Lower lobe of right lung (tissue), 2 donors: ENCODE measurements at regions not wholly inside any gene's neighbourhood (a gene's known extent, or its start where the extent isn't known, plus 50 kb on each side); places are given as distances from the start of the nearest gene placed in this dataset.
A peak's percentile ranks its signal among the peaks of the same experiment; 100 is the strongest.
"Not testable (repeated sequence)": the region's sequence is repeated elsewhere in the genome, so short reads cannot be mapped to it uniquely, and the experiment has no call there.

Experiments
- ATAC-seq, 2 donors: fragments of 200-7000 bp; cut with Tn5 transposase; one replicate each; pipeline ENCODE4 v1.9.1; 2020 to 2022; ENCODE audit warnings: mild to moderate bottlenecking in 2 of 2, moderate library complexity in 2 of 2
- DNase-seq: peaks from one replicate; pipeline ENCODE4 v3.0.0-alpha.2; 2020
- H3K27ac ChIP-seq: fragments of 200-600 bp; one replicate; pipeline ENCODE4 v1.8.0; 2022
- H3K27me3 ChIP-seq: fragments of 200-600 bp; one replicate; pipeline ENCODE4 v1.8.0; 2022; ENCODE audit warnings: low read depth
- H3K36me3 ChIP-seq: fragments of 200-600 bp; one replicate; pipeline ENCODE4 v1.8.0; 2022; ENCODE audit warnings: mild to moderate bottlenecking
- H3K4me1 ChIP-seq: fragments of 200-600 bp; one replicate; pipeline ENCODE4 v1.8.0; 2022
- H3K4me3 ChIP-seq: fragments of 200-600 bp; one replicate; pipeline ENCODE4 v1.8.0; 2022; ENCODE audit warnings: mild to moderate bottlenecking
- H3K9me3 ChIP-seq: fragments of 200-600 bp; one replicate; pipeline ENCODE4 v1.8.0; 2022
- intact Hi-C: fragments of 100-400 bp; cut with DNase I; formaldehyde crosslinking; loops from one replicate; pipeline ENCODE4 v1.11.0; 2022
- TF ChIP-seq, protein P1 (sequence below): fragments of 200-600 bp; IDR thresholded peaks from one replicate; pipeline ENCODE4 v1.8.0; 2022; ENCODE audit warnings: antibody characterized with exemption, mild to moderate bottlenecking
- donor health status: DM: no; HTN: yes; CAD: no; lungs with severe emphysema.

DNA sequence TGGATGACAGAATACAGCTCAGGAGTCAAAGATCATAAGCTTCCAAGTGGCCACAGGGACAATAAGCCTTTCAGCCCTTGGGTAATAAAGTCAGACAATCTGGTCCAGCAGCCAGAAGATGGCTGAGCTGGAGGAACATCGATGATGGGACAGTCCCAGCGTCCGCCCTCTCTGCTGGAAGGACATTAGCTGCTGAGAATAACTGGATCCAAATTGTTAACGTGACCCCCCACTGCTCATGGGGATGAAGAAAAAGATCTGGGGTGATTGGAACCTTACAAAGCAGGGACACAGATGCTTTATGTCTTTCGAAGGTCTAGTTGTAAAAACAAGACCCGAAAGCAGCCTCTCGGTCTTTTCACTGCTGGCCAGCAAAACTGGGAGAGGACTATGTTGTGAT is 71.0 kb downstream of the IGLL5 start:
- TF ChIP-seq, protein P1, sequence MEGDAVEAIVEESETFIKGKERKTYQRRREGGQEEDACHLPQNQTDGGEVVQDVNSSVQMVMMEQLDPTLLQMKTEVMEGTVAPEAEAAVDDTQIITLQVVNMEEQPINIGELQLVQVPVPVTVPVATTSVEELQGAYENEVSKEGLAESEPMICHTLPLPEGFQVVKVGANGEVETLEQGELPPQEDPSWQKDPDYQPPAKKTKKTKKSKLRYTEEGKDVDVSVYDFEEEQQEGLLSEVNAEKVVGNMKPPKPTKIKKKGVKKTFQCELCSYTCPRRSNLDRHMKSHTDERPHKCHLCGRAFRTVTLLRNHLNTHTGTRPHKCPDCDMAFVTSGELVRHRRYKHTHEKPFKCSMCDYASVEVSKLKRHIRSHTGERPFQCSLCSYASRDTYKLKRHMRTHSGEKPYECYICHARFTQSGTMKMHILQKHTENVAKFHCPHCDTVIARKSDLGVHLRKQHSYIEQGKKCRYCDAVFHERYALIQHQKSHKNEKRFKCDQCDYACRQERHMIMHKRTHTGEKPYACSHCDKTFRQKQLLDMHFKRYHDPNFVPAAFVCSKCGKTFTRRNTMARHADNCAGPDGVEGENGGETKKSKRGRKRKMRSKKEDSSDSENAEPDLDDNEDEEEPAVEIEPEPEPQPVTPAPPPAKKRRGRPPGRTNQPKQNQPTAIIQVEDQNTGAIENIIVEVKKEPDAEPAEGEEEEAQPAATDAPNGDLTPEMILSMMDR: no peak
- Histone ChIP-seq H3K4me1 (no peaks in the 10 kb centered on the region), H3K27ac (no peak overlapping the region), H3K9me3 (peaks cover 10% of the 10 kb centered on the region), H3K36me3 (no peaks in the 10 kb centered on the region), H3K27me3 (peaks cover 24% of the 10 kb centered on the region), H3K4me3 (no peak overlapping the region)
- ATAC-seq (no peak), DNase-seq (no peak)
- intact Hi-C loops: no loop called here

DNA sequence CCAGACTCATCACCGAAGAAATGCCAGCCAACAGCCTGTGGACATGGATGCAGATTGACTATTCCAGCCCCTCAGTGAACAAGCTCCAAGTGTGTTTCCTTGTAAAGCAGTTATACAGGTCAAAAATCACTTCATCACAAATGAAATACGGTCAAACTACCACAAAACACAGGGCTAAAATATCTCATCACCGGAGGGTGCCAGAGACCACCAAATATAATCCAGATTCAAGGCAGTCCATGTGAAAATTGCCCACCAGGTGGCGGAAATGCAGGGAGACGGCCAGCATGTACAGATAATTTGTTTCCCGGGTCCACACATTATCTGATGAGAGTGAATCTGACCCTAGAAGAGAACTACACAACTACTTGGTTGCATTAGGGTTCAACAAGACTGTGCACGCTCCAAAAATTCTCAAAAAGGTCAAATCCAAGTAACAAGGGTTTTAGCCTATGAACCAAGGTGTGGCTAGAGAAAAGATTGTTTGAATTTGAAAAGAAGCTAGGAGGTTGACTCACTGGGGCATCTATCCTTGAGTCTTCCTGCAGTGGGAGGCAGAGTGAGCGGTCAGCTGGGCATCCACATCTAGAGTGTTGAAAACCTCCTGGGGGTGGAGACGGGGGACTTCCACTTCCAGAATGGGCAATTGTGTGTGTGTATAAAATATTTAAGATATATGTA is 71.7 kb downstream of the IGLL5 start:
- Histone ChIP-seq H3K4me1 (no peaks in the 10 kb centered on the region), H3K4me3 (no peak overlapping the region), H3K36me3 (no peaks in the 10 kb centered on the region), H3K27ac (no peak overlapping the region), H3K27me3 (peaks cover 18% of the 10 kb centered on the region), H3K9me3 (peaks cover 10% of the 10 kb centered on the region)
- intact Hi-C loops: no loop called here
- no peak for DNase-seq
- peak; percentile 45 to 73 for ATAC-seq
- TF ChIP-seq, protein P1: peak; percentile 74

DNA sequence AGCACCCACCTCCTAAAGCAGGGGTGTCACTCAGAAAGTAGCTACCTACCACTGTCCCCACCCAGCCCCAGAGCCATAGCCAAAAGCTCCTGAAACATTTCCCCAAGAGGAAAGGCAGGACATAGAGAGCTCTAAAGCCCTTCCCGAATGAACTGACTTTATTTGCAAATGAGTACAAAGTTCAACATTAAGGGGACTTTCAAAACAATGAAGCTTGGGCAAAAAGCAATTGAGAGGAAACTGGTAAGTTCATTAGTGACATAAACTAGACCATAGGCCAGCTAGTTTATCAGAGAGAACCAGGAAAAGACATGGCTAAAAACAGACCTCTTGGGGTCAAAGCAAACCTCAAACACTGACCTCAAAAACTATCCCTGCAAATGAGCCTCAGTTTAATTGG is 72.7 kb downstream of the IGLL5 start:
- intact Hi-C loops: loop anchor here (10.0 kb wide), 1 partner anchor 164 kb away; no protein-coding TSS in a partner anchor
- DNase-seq: no peak

DNA sequence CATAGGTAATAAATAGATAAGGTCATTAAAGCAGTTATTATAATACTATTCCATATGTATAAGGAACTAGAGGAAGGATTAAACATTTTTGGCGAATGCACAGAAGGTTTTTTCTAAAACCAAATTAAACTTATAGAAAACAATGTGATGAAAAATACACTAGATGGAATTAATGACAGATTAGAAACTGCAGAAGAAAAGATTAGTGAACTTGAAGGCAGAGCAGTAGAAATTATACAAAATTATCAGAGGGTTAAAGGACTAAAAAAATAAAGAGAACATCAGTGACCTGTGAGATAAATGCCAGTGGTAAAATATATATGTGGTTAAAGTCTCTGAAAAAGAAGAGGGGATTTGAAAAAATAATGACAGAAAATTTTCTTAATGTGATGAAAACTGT is 74.0 kb downstream of the IGLL5 start:
- TF ChIP-seq, protein P1: no peak
- H3K9me3 ChIP-seq: peaks cover 16% of the 10 kb centered on the region
- ATAC-seq (no peak), DNase-seq (no peak)
- no peaks in the 10 kb centered on the region for H3K4me1 ChIP-seq
- H3K27me3 ChIP-seq: peaks cover 5% of the 10 kb centered on the region
- intact Hi-C loops: loop anchor here (10.0 kb wide), 1 partner anchor 163 kb away; no protein-coding TSS in a partner anchor
- H3K4me3 ChIP-seq: no peak overlapping the region
- H3K36me3 ChIP-seq: no peaks in the 10 kb centered on the region
- no peak overlapping the region for H3K27ac ChIP-seq

More for the DNA sequence above, 72.7 kb downstream of the IGLL5 start:
- H3K4me1 ChIP-seq: no peaks in the 10 kb centered on the region
- no peak overlapping the region for H3K4me3 ChIP-seq
- ATAC-seq: no peak
- peaks cover 16% of the 10 kb centered on the region for H3K9me3 ChIP-seq
- TF ChIP-seq, protein P1: no peak
- no peaks in the 10 kb centered on the region for H3K36me3 ChIP-seq
- no peak overlapping the region for H3K27ac ChIP-seq
- H3K27me3 ChIP-seq: peaks cover 11% of the 10 kb centered on the region

DNA sequence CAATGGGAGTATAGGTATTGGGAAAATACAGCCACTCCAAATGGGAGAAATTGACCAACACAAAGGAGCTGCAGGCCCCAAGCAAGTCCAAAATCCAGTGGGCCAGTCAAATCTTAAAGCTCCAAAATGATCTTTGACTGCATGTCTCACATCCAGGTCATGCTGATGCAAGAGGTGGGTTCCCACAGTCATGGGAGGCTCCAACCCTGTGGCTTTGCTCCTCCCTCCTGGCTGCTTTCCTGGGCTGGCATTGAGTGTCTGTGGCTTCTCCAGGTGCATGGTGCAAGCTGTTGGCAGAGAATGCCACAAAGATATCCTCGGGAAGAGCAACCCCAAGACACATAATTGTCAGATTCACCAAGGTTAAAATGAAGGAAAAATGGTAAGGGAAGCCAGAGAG is 80.8 kb downstream of the IGLL5 start:
- Histone ChIP-seq H3K4me3 (no peak overlapping the region), H3K27ac (no peak overlapping the region), H3K4me1 (no peaks in the 10 kb centered on the region), H3K27me3 (peaks cover 24% of the 10 kb centered on the region), H3K36me3 (no peaks in the 10 kb centered on the region), H3K9me3 (peaks cover 6% of the 10 kb centered on the region)
- ATAC-seq (no peak), DNase-seq (no peak)
- TF ChIP-seq, protein P1: no peak
- intact Hi-C loops: loop anchor here (10.0 kb wide), 1 partner anchor 156 kb away; no protein-coding TSS in a partner anchor

DNA sequence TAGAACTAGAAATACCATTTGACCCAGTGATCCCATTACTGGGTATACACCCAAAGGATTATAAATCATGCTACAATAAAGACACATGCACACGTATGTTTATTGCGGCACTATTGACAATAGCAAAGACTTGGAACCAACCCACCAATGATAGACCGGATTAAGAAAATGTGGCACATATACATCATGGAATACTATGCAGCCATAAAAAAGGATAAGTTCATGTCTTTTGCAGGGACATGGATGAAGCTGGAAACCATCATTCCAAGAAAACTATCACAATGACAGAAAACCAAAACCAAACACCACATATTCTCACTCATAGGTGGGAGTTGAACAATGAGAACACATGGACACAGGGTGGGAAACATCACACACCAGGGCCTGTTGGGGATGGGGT is 85.0 kb downstream of the IGLL5 start:
- intact Hi-C loops, H3K4me1 ChIP-seq, H3K9me3 ChIP-seq, ATAC-seq, H3K36me3 ChIP-seq, H3K27ac ChIP-seq, H3K4me3 ChIP-seq, DNase-seq: not testable (repeated sequence)
- H3K27me3 ChIP-seq: peaks cover 14% of the 10 kb centered on the region
